MM.1S (cell line): ENCODE measurements at regions not wholly inside any gene's neighbourhood (a gene's known extent, or its start where the extent isn't known, plus 50 kb on each side); places are given as distances from the start of the nearest gene placed in this dataset.
"Not testable (repeated sequence)": the region's sequence is repeated elsewhere in the genome, so short reads cannot be mapped to it uniquely, and the experiment has no call there.

Source experiments
- DNase-seq: peaks from one replicate; pipeline ENCODE4 v3.0.0-alpha.2; 2015
- H2AFZ ChIP-seq: fragments of 300-600 bp; sonication (generic); 2 replicates; pipeline ENCODE4 v1.6.0; 2016; ENCODE audit warnings: antibody characterized with exemption, low read length
- H3F3A ChIP-seq: fragments of 300-600 bp; sonication (generic); 2 replicates; pipeline ENCODE4 v1.6.1; 2016; ENCODE audit warnings: mild to moderate bottlenecking, antibody characterized with exemption, low read length, moderate library complexity, mixed read lengths; ENCODE audit not compliant: insufficient read depth
- H3K27ac ChIP-seq: fragments of 300-600 bp; sonication (generic); 2 replicates; pipeline ENCODE4 v1.5.1; 2016; ENCODE audit warnings: mild to moderate bottlenecking, low read length
- H3K27me3 ChIP-seq: fragments of 300-600 bp; sonication (generic); replicated peaks from 2 replicates; pipeline ENCODE4 v1.6.0; 2016; ENCODE audit warnings: low read length; ENCODE audit not compliant: insufficient read depth
- H3K36me3 ChIP-seq: fragments of 300-600 bp; sonication (generic); replicated peaks from 2 replicates; pipeline ENCODE4 v1.6.1; 2016; ENCODE audit warnings: mild to moderate bottlenecking, low read length, mixed read lengths; ENCODE audit not compliant: insufficient read depth
- H3K4me1 ChIP-seq: fragments of 300-600 bp; sonication (generic); 2 replicates; pipeline ENCODE4 v1.6.1; 2016; ENCODE audit warnings: low read length, mixed read lengths
- H3K4me2 ChIP-seq: fragments of 300-600 bp; sonication (generic); 2 replicates; pipeline ENCODE4 v1.6.0; 2016; ENCODE audit warnings: low read depth, low read length
- H3K4me3 ChIP-seq: fragments of 300-600 bp; sonication (generic); 2 replicates; pipeline ENCODE4 v1.5.1; 2016; ENCODE audit warnings: low read length, mixed read lengths
- H3K79me2 ChIP-seq: fragments of 300-600 bp; sonication (generic); 2 replicates; pipeline ENCODE4 v1.6.1; 2016; ENCODE audit warnings: mixed run types, low read length, mixed read lengths
- H3K9ac ChIP-seq: fragments of 300-600 bp; sonication (generic); 2 replicates; pipeline ENCODE4 v1.6.1; 2016; ENCODE audit warnings: low read length, mixed read lengths
- H3K9me2 ChIP-seq: fragments of 300-600 bp; sonication (generic); replicated peaks from 2 replicates; pipeline ENCODE4 v1.6.1; 2016; ENCODE audit warnings: mild to moderate bottlenecking, low read length, mixed read lengths; ENCODE audit not compliant: insufficient read depth
- H3K9me3 ChIP-seq: fragments of 300-600 bp; sonication (generic); replicated peaks from 2 replicates; pipeline ENCODE4 v1.6.1; 2016; ENCODE audit warnings: mild to moderate bottlenecking, low read length, mixed read lengths; ENCODE audit not compliant: insufficient read depth
- H4K20me1 ChIP-seq: fragments of 300-600 bp; sonication (generic); 2 replicates; pipeline ENCODE4 v1.6.1; 2016; ENCODE audit warnings: mild to moderate bottlenecking, low read length, moderate library complexity, mixed read lengths; ENCODE audit not compliant: insufficient read depth
- EZH2 ChIP-seq: fragments of 300-600 bp; sonication (generic); optimal IDR thresholded peaks from 2 replicates; pipeline ENCODE3; 2017; ENCODE audit warnings: low read depth, mild to moderate bottlenecking, antibody characterized with exemption, low read length, mixed read lengths
- EZH2phosphoT487 ChIP-seq: fragments of 300-600 bp; sonication (generic); IDR thresholded peaks from 2 replicates; pipeline ENCODE4 v1.6.1; 2018; ENCODE audit warnings: antibody characterized with exemption, low read length
- TF ChIP-seq, protein P1 (sequence below): fragments of 300-600 bp; sonication (generic); IDR thresholded peaks from 2 replicates; pipeline ENCODE4 v1.5.1; 2016; ENCODE audit warnings: antibody characterized with exemption, low read length, mixed read lengths

DNA sequence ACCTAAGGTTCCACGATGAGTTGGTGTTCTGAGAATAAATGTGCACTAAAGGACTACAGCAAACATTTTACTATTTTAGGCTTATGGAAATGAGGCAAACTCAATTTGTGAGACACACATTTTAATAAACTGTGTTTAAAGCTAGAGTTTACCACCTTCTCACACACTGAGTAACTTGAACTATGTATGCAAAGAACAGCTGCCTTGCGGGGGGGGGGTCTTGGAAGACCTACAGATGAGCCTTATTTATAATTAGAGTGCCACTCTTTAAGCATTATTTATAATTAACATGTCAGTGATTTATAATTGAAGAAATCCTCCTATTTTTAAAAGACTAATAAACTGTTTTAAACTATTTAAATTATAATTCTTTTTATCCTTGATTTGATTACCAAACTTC is 300.4 kb downstream of the DLEU7 start:
- Histone ChIP-seq H3K27ac (no peak overlapping the region), H3K4me1 (no peaks in the 10 kb centered on the region), H3K36me3 (no peaks in the 10 kb centered on the region), H3K9ac (no peak overlapping the region), H3K9me3 (no peaks in the 10 kb centered on the region), H3K4me3 (no peak overlapping the region), H4K20me1 (no peaks in the 10 kb centered on the region), H3K4me2 (no peak overlapping the region), H2AFZ (no peak overlapping the region), H3F3A (no peaks in the 10 kb centered on the region), H3K79me2 (no peaks in the 10 kb centered on the region), H3K9me2 (no peaks in the 10 kb centered on the region), H3K27me3 (no peaks in the 10 kb centered on the region)
- no peak for DNase-seq
- TF ChIP-seq EZH2 (no peak), EZH2phosphoT487 (no peak)
- TF ChIP-seq, protein P1, sequence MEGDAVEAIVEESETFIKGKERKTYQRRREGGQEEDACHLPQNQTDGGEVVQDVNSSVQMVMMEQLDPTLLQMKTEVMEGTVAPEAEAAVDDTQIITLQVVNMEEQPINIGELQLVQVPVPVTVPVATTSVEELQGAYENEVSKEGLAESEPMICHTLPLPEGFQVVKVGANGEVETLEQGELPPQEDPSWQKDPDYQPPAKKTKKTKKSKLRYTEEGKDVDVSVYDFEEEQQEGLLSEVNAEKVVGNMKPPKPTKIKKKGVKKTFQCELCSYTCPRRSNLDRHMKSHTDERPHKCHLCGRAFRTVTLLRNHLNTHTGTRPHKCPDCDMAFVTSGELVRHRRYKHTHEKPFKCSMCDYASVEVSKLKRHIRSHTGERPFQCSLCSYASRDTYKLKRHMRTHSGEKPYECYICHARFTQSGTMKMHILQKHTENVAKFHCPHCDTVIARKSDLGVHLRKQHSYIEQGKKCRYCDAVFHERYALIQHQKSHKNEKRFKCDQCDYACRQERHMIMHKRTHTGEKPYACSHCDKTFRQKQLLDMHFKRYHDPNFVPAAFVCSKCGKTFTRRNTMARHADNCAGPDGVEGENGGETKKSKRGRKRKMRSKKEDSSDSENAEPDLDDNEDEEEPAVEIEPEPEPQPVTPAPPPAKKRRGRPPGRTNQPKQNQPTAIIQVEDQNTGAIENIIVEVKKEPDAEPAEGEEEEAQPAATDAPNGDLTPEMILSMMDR: no peak

DNA sequence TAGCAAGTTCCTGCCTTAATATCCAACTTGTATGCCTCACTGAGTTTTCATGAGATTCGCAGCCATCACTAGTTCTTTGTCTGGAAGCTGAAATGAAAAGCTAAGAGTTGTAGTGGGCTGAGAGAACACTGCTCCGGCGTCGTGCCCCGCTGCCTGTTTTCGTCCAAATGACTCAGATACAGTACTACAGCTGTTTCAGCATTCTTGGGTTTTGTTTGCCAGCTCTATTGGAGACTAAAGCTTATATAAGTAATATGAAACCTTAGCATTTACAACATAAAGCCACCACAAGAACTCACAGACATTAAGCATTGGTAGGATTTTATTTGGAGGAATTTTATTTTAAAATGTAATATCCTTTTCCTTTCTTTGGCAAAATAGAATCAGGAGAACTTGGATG is 299.7 kb downstream of the DLEU7 start:
- no peak overlapping the region for H3K9ac ChIP-seq
- no peaks in the 10 kb centered on the region for H3K9me2 ChIP-seq
- H3K36me3 ChIP-seq: no peaks in the 10 kb centered on the region
- no peaks in the 10 kb centered on the region for H3F3A ChIP-seq
- no peaks in the 10 kb centered on the region for H3K4me1 ChIP-seq
- no peak overlapping the region for H3K4me2 ChIP-seq
- TF ChIP-seq, protein P1: no peak
- TF ChIP-seq EZH2phosphoT487 (no peak), EZH2 (no peak)
- DNase-seq: no peak
- no peaks in the 10 kb centered on the region for H3K79me2 ChIP-seq
- H3K9me3 ChIP-seq: no peaks in the 10 kb centered on the region
- no peak overlapping the region for H3K4me3 ChIP-seq
- H3K27ac ChIP-seq: no peak overlapping the region
- H2AFZ ChIP-seq: no peak overlapping the region
- no peaks in the 10 kb centered on the region for H3K27me3 ChIP-seq
- H4K20me1 ChIP-seq: no peaks in the 10 kb centered on the region

DNA sequence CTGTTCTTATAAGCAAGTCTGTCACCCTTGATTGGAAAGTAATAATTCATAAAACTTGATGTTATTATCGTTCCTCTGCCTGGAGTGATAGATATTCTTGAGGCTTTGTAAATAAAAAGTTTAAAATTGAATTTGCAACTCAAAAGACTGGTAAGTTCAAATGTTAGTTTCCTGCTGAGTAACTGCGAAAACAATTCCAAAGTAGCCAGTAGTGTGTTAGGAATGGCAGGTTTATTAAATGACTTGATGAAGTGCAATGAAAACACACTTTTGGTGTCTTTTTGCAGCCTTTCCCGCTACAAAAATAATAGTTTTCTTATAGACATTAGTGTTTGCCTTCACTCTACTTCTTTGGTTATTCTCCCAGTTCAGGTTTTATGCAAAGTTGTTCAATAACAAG is 299.3 kb downstream of the DLEU7 start:
- no peak overlapping the region for H3K4me2 ChIP-seq
- no peak overlapping the region for H2AFZ ChIP-seq
- no peaks in the 10 kb centered on the region for H3F3A ChIP-seq
- DNase-seq: no peak
- no peaks in the 10 kb centered on the region for H3K4me1 ChIP-seq
- H3K27ac ChIP-seq: no peak overlapping the region
- no peak overlapping the region for H3K4me3 ChIP-seq
- no peaks in the 10 kb centered on the region for H3K9me3 ChIP-seq
- no peaks in the 10 kb centered on the region for H3K36me3 ChIP-seq
- no peaks in the 10 kb centered on the region for H3K27me3 ChIP-seq
- no peaks in the 10 kb centered on the region for H3K9me2 ChIP-seq
- no peak overlapping the region for H3K9ac ChIP-seq
- TF ChIP-seq EZH2phosphoT487: no peak
- no peak for TF ChIP-seq EZH2
- H3K79me2 ChIP-seq: no peaks in the 10 kb centered on the region
- no peaks in the 10 kb centered on the region for H4K20me1 ChIP-seq

DNA sequence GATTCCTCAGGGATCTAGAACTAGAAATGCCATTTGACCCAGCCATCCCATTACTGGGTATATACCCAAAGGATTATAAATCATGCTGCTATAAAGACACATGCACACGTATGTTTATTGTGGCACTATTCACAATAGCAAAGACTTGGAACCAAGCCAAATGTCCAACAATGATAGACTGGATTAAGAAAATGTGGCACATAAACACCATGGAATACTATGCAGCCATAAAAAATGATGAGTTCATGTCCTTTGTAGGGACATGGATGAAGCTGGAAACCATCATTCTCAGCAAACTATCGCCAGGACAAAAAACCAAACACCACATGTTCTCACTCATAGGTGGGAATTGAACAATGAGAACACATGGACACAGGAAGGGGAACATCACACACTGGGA is 296.3 kb downstream of the DLEU7 start:
- not testable (repeated sequence) for H4K20me1 ChIP-seq, H3K4me1 ChIP-seq, DNase-seq, H3K27ac ChIP-seq, H3K9ac ChIP-seq, H3K79me2 ChIP-seq, H3K27me3 ChIP-seq, H3K36me3 ChIP-seq, H2AFZ ChIP-seq, H3K9me3 ChIP-seq, H3K9me2 ChIP-seq, H3K4me3 ChIP-seq, H3F3A ChIP-seq, H3K4me2 ChIP-seq
